ENCODE measurements at regions not wholly inside any gene's neighbourhood (a gene's known extent, or its start where the extent isn't known, plus 50 kb on each side); places are given as distances from the start of the nearest gene placed in this dataset.

- TF ChIP-seq CTCF (IDR thresholded peaks at IDR 0.05 in 8 of 11, conservative IDR thresholded peaks at IDR 0.05 in 3 of 11) (no peak), POLR2A (IDR thresholded peaks at IDR 0.05) (no peak), POLR2AphosphoS5 (IDR thresholded peaks at IDR 0.05) (no peak)
Observed at GRCh38 chr6:94651239-94651638, 926.1 kb upstream of the MANEA start.
